Nephron progenitor cell (in vitro differentiated cells): ENCODE measurements at regions not wholly inside any gene's neighbourhood (a gene's known extent, or its start where the extent isn't known, plus 50 kb on each side); places are given as distances from the start of the nearest gene placed in this dataset.

Experiments
- DNase-seq: peaks from one replicate; pipeline ENCODE4 v3.0.0; 2021
- H3K27ac Mint-ChIP-seq: 2 replicates; pipeline ENCODE4 v1.8.0; 2021; ENCODE audit warnings: mild to moderate bottlenecking, moderate library complexity, mixed read lengths
- H3K27me3 Mint-ChIP-seq: 2 replicates; pipeline ENCODE4 v1.8.0; 2021; ENCODE audit warnings: mild to moderate bottlenecking, low read depth, mixed read lengths; ENCODE audit not compliant: poor library complexity
- H3K36me3 Mint-ChIP-seq: 2 replicates; pipeline ENCODE4 v1.8.0; 2021; ENCODE audit warnings: low read depth, mixed read lengths
- H3K4me1 Mint-ChIP-seq: 2 replicates; pipeline ENCODE4 v1.8.0; 2021; ENCODE audit warnings: mixed read lengths
- H3K4me3 Mint-ChIP-seq: 2 replicates; pipeline ENCODE4 v1.8.0; 2021; ENCODE audit warnings: mild to moderate bottlenecking, moderate library complexity, mixed read lengths
- H3K9me3 Mint-ChIP-seq: 2 replicates; pipeline ENCODE4 v1.8.0; 2021; ENCODE audit warnings: mild to moderate bottlenecking, moderate library complexity, mixed read lengths
- CTCF ChIP-seq: fragments of 200-600 bp; sonication (generic); IDR thresholded peaks from 2 replicates; pipeline ENCODE4 v1.5.0; 2021; ENCODE audit warnings: antibody characterized with exemption

DNA sequence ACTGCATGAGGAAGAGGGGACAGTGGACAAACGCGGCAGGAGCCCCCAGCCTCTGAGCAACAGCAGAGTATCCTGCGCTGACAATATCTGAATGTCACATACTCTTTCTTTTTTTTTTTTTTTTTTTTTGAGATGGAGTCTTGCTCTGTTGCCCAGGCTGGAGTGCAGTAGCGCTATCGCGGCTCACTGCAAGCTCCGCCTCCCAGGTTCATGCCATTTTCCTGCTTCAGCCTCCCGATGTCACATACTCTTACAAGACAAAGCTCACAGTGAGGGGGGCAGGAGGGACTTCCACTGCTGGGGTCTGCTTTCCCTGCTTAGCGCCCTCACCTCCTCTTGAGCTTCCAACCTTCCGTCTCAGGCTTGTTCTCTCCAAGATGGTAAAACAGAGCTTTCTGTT is 51.2 kb upstream of the TNS3 start:
- Mint-ChIP-seq H3K4me1 (peaks cover 61% of the 10 kb centered on the region), H3K27me3 (peaks cover 29% of the 10 kb centered on the region), H3K27ac (no peak overlapping the region), H3K9me3 (peaks cover 6% of the 10 kb centered on the region), H3K4me3 (no peak overlapping the region), H3K36me3 (no peaks in the 10 kb centered on the region)
- TF ChIP-seq CTCF = no peak
- DNase-seq = no peak
